ENCODE measurements at regions not wholly inside any gene's neighbourhood (a gene's known extent, or its start where the extent isn't known, plus 50 kb on each side); places are given as distances from the start of the nearest gene placed in this dataset.

DNA sequence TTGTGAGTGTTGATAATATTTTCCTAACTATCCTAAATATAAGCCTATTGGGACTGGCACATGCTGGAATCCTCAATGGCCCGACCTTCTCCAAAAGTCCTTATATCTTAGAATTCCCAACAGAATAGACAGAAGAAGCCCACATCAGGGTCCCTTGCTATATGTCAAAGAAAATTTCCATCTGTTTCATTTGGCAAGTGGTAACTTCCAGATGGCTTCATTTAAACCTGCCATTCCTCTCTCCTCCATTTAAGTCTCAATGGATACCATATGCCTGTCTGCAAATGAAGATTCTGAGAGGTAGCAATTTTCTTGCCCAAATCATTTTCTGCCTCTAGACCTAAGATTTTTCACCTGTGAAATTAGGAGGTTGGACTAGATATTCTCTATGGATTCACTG is 73.1 kb upstream of the KCNA4 start:
- TF ChIP-seq, protein P1, sequence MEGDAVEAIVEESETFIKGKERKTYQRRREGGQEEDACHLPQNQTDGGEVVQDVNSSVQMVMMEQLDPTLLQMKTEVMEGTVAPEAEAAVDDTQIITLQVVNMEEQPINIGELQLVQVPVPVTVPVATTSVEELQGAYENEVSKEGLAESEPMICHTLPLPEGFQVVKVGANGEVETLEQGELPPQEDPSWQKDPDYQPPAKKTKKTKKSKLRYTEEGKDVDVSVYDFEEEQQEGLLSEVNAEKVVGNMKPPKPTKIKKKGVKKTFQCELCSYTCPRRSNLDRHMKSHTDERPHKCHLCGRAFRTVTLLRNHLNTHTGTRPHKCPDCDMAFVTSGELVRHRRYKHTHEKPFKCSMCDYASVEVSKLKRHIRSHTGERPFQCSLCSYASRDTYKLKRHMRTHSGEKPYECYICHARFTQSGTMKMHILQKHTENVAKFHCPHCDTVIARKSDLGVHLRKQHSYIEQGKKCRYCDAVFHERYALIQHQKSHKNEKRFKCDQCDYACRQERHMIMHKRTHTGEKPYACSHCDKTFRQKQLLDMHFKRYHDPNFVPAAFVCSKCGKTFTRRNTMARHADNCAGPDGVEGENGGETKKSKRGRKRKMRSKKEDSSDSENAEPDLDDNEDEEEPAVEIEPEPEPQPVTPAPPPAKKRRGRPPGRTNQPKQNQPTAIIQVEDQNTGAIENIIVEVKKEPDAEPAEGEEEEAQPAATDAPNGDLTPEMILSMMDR (IDR thresholded peaks at IDR 0.05; ENCODE audit: control insufficient read depth, extremely low read depth, insufficient read depth), result no peak
- DNase-seq (ENCODE audit: low read depth), result no peak
- H3K4me3 ChIP-seq (ENCODE audit: low read depth, low read length), result no peak overlapping the region

GRCh38 chr11:30091246-30091645 is 74.4 kb upstream of the KCNA4 start:
- TF ChIP-seq, protein P1 (IDR thresholded peaks at IDR 0.05; ENCODE audit: control insufficient read depth, extremely low read depth, insufficient read depth), result no peak
- no peak for DNase-seq (ENCODE audit: low read depth)
- H3K4me3 ChIP-seq (ENCODE audit: low read depth, low read length), result no peak overlapping the region

GRCh38 chr11:30091737-30092136 is 74.9 kb upstream of the KCNA4 start:
- no peak overlapping the region for H3K4me3 ChIP-seq (ENCODE audit: low read depth, low read length)
- TF ChIP-seq, protein P1 (IDR thresholded peaks at IDR 0.05; ENCODE audit: control insufficient read depth, extremely low read depth, insufficient read depth), result no peak
- DNase-seq (ENCODE audit: low read depth), result no peak

DNA sequence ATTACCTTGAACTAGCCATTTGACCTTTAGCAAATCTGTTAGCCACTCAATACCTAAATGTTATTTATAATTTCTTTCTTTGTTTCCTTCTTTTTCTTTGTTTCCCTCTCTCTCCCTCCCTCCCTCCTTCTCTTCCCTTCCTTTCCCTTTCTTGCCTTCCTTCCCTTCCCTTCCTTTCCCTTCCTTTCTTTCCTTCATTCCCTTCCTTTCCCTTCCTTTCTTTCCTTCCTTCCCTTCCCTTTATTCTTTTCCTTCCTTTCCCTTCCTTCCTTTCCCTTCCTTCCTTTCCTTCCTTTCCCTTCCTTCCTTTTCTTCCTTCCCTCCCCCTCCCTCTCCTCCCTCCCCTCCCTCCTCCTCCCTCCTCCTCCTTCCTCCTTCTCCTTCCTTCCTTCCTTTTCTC is 75.7 kb upstream of the KCNA4 start:
- DNase-seq (ENCODE audit: low read depth), result no peak
- no peak overlapping the region for H3K4me3 ChIP-seq (ENCODE audit: low read depth, low read length)
- TF ChIP-seq, protein P1 (IDR thresholded peaks at IDR 0.05; ENCODE audit: control insufficient read depth, extremely low read depth, insufficient read depth), result no peak

DNA sequence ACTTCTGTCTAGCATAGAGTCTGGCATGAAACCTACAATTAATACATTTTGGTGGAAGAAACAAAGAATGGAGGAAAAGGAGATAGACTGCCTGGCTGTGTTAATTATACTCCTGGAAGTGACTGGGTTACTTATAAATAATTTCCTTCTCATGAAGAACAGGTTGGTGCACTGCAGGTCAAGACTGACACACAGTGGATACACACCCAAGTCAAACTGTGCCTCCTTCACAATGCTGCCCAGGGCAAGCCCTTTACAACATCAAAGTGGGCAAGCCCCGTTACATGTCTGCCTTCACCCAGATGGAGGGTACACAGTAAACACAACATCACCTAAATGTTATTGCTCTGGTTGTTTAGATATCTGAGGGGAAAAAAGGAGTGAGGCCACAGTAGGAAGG is 83.7 kb upstream of the KCNA4 start:
- H3K4me3 ChIP-seq (ENCODE audit: low read depth, low read length), result no peak overlapping the region
- TF ChIP-seq, protein P1 (IDR thresholded peaks at IDR 0.05; ENCODE audit: control insufficient read depth, extremely low read depth, insufficient read depth), result no peak

GRCh38 chr11:30106222-30107181 is 89.7 kb upstream of the KCNA4 start:
- no peak for DNase-seq (ENCODE audit: low read depth)
- TF ChIP-seq, protein P1 (IDR thresholded peaks at IDR 0.05; ENCODE audit: control insufficient read depth, extremely low read depth, insufficient read depth), result no peak
- H3K4me3 ChIP-seq (ENCODE audit: low read depth, low read length), result no peak overlapping the region

More for the DNA sequence above, 83.7 kb upstream of the KCNA4 start:
- DNase-seq (ENCODE audit: low read depth), result no peak
